Uterus (tissue), 2 donors: ENCODE measurements at regions not wholly inside any gene's neighbourhood (a gene's known extent, or its start where the extent isn't known, plus 50 kb on each side); places are given as distances from the start of the nearest gene placed in this dataset.

Experiments used
- POLR2A ChIP-seq, 2 donors: fragments of 450-650 bp; IDR thresholded peaks; one replicate each; pipeline ENCODE4 v1.6.1; 2016; ENCODE audit warnings: antibody characterized with exemption in 2 of 2, mild to moderate bottlenecking in 1 of 2, moderate library complexity in 1 of 2
- TF ChIP-seq, protein P1 (sequence below), 4 experiments: fragments of 200-600 bp in 2 of 4; fragments of 450-650 bp in 2 of 4; sonication (generic) in 2 of 4; IDR thresholded peaks; one replicate each; pipeline ENCODE4 v1.5.1; 2016 to 2019; ENCODE audit warnings: antibody characterized with exemption in 4 of 4, mild to moderate bottlenecking in 2 of 4, moderate library complexity in 1 of 4

DNA sequence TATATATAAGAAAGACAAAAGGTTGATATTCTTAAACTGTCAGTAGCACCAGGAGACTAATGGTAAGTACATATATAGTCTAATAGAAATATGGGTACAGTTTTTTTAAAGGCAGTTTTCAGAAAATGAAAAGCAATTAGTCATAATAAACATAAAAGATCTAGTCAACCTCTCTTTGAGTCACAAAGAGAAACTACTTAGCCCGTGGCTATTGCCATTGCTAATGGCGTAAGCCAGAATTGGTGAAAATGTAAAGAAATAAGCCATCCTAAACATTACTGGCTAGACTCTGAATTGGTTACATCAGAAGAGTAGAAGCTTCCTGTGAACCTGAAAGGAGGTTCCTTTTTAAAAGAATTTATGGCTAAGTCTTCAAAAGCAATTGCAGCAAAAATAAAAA is 668.7 kb upstream of the CPEB2 start:
- TF ChIP-seq, protein P1, sequence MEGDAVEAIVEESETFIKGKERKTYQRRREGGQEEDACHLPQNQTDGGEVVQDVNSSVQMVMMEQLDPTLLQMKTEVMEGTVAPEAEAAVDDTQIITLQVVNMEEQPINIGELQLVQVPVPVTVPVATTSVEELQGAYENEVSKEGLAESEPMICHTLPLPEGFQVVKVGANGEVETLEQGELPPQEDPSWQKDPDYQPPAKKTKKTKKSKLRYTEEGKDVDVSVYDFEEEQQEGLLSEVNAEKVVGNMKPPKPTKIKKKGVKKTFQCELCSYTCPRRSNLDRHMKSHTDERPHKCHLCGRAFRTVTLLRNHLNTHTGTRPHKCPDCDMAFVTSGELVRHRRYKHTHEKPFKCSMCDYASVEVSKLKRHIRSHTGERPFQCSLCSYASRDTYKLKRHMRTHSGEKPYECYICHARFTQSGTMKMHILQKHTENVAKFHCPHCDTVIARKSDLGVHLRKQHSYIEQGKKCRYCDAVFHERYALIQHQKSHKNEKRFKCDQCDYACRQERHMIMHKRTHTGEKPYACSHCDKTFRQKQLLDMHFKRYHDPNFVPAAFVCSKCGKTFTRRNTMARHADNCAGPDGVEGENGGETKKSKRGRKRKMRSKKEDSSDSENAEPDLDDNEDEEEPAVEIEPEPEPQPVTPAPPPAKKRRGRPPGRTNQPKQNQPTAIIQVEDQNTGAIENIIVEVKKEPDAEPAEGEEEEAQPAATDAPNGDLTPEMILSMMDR (IDR thresholded peaks at IDR 0.05): no peak
- TF ChIP-seq POLR2A (IDR thresholded peaks at IDR 0.05): no peak
